ENCODE measurements at regions not wholly inside any gene's neighbourhood (a gene's known extent, or its start where the extent isn't known, plus 50 kb on each side); places are given as distances from the start of the nearest gene placed in this dataset.

DNA sequence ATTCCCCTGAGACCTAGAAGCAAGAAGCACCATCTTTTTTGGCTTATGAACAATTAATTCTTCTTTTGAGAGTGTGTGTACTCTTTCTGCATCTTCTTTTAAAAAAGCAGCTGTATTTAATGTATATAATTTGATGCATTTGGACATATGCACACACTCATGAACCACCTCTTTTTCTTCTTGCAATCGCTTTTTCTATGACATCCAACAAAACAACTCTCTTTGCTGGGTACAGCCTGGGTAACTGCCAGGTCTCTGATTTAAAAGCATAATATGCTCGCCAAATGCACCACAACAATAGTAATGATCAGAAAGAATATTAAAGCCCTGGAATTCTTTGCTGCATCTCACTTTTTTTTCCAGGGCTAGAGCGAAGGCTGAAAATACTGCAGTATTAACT, 97.3 kb downstream of the HAPSTR1 start:
- no peak for DNase-seq

DNA sequence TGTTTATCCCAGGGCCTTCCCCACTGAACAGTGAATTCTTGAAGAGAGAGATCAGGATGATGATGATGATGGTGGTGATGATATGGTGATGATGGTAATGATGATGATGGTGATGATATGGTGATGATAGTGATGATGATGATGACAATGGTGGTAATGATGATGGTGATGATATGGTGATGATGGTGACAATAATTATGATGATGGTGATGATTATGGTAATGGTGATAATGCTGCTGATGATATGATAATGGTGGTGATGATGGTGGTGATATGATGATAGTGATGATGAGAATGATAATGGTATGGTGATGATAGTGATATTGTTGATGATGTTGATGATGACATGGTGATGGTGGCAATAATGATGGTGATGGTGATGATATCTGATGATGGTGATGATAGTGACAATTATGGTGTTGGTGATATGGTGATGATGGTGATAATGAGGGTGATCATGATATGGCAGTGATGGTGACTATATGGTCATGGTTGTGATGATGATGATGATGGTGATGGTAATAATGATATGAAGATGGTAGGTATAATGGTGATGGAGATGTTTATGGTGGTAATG, 99.9 kb downstream of the HAPSTR1 start:
- DNase-seq, result no peak

- DNase-seq, result no peak
These were observed 101.3 kb downstream of the HAPSTR1 start for GRCh38 chr16:9192746-9193145.

DNA sequence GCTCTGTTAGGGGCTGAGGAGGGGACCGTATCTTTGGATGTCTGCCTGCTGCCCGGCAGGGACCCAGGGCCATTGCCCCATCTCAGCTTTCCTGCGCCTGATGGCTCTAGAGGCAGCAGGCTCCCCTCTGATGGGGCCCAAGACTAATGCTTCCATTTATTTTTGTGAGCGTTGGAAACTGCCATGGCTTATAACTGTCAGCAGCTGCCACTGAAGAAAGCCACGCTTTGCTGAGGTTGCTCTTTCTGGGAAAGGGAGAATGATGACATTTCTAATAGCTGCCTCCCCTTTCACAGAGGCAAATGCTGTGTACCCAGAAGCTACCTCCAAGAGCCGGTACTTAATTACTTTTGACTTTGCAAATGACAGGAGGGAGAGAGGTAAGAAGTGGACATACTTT, 103.8 kb downstream of the HAPSTR1 start:
- DNase-seq, result no peak

DNA sequence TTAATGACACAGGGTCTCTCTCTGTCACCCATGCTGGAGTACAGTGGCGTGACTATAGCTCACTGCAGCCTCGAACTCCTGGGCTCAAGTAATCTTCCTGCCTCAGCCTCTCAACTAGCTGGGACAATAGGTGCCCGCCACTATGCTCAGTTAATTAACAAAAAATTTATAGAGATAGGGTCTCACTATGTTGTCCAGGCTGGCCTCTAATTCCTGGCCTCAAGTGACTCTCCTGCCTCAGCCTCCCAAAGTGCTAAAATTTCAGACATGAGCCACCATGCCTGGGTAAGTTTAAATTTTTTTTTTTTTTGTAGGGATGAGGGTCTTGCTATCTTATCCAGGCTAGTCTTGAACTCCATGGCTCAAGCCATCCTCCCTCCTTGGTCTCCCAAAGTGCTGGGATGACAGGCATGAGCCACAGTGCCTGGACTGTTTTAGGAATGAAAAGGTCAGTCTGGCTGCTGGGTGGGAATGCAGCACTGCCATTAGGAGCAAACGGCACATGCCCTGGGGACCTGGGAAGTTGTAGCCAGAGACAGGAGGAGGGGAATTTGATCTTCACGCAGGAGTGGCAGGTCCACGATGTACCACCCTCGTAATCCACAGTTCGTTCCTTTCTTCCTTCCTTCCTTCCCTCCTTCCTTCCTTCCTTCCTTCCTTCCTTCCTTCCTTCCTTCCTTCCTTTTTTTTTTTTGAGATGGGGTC, 106.7 kb downstream of the HAPSTR1 start:
- DNase-seq, result no peak

- no peak for DNase-seq
These were observed 107.9 kb downstream of the HAPSTR1 start for GRCh38 chr16:9199311-9199710.

DNA sequence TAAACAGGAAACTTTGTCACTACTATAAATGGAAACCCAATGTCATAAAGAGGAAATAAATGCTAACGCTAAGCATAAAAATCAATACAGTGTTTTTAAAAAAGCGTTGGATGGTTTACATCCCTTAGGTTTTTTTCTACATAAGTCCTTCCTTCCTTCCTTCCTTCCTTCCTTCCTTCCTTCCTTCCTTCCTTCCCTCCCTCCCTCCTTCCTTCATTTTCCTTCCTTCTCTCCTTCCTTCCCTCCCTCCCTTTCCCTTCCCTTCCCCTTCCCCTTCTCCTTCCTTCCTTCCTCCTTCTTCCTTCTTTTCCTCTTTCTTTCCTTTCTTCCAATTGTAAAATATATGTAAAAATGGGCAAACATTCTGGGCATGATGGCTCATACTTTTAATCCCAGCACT, 108.3 kb downstream of the HAPSTR1 start:
- DNase-seq, result no peak

GRCh38 chr16:9203956-9204355, 112.5 kb downstream of the HAPSTR1 start:
- no peak for DNase-seq

DNA sequence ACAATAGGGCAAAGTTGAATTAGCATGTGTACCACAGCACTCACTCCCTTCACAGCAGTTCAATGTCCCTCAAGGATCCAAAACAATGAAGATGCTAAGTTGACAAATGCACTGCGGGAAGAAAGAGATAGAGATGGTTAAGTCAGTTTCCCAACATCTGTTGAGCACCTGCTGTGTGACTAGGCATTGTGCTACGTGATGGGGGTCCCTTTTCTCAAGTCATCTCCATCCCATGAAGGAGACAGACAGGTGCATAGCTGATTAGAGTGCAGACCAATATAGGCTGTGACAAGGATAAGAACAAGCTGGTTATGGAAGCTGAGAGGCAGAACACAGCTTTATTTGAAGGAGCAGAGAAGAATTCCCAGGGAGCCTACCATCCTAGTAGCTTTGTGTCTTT, 114.2 kb downstream of the HAPSTR1 start:
- DNase-seq, result no peak

DNA sequence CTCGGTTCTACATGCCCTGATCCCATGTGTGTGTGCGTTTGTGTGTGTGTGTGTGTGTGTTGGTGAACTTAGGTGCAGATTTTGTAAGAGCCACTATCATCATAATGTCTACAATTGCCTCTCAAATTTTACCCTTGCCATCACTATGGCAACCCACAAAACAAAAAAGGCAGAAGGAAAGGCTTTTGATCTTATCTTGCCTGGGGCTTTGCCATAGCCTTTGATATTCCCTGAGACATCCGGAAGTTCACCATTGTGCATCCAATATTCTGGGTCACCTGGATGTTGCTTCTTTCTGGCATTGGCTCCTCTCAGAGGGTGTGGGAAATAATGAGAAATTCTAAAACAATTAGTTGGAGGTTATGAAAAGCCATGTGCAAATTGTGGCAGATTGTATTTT, 114.7 kb downstream of the HAPSTR1 start:
- peak; percentile 5 for DNase-seq

DNA sequence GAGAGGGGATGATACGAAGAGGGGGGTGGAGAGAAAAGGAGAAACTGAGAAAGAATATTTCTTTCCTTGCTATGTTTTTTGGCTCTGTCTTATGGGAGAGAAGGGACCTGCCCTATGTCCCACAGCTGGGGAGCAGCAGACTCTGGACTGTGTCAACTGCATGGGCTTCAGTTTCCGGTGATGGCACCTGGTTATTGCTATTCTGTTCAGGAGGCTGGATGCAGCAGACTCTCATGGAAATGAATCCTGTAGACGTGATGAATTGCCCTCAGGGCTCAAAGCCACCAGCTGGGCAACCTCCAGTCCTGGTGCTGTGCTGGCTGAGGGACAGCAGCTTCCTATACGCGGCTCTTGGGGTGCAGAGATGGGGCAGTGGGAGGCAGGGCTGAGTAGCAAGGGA, 121.2 kb downstream of the HAPSTR1 start:
- DNase-seq, result no peak

- no peak for DNase-seq
These were observed 128.4 kb downstream of the HAPSTR1 start for GRCh38 chr16:9219813-9220212.

- no peak for DNase-seq
These were observed 134.3 kb downstream of the HAPSTR1 start for GRCh38 chr16:9225527-9226316.

GRCh38 chr16:9226924-9227323, 135.5 kb downstream of the HAPSTR1 start:
- DNase-seq, result no peak

- no peak for DNase-seq
These were observed 139.6 kb downstream of the HAPSTR1 start for GRCh38 chr16:9231039-9231438.

DNA sequence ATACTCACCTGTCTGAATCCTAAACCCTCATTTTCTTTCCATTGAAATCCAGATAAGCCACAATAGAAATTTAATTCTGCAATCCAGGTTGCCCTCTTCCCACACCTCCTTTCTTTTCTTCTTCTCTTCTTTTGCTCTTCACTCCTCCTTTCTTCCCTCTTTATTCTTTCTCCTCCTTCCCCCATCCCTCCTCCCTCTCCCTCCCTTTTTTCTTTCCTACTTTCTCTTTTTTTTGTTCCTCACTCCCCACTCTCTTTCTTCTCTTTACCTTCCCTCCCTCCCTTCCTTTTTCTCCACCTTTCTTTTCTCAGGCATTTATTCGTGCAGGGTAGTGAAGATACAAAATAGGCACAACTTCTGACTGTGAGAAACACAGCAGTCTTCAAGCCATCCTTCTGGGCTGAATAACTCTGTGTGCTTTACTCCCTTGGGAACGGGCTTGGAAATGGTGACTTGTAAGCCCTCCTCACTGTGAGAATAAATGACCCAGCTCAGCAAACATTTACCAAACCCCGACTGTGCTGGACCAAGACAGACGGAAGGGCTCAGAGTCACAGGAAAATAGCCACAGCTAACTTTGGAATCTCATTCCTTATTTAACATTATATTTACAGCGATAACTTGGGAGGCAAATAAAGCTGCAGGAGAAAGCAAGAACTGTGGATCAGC, 140.8 kb downstream of the HAPSTR1 start:
- no peak for DNase-seq

DNA sequence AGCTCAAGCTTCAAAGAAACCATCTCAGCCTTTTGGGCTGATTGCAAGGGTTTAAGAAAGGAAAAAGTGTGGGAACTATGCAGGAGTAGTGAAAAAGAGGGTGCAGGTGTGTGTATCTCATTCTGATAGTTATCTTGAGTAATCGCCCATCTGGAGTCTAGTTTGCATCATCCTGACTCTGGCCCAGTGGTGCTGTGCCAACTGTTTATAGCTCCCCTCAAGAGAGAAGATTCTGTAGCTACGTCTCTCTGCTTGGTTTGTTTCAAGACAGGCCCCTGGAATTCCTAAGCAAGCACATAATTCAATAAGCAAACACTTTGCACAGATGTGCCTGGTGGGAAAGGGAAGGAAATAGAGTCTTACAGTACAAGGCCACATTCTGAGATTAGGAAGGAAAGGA, 144.4 kb downstream of the HAPSTR1 start:
- DNase-seq, result no peak

DNA sequence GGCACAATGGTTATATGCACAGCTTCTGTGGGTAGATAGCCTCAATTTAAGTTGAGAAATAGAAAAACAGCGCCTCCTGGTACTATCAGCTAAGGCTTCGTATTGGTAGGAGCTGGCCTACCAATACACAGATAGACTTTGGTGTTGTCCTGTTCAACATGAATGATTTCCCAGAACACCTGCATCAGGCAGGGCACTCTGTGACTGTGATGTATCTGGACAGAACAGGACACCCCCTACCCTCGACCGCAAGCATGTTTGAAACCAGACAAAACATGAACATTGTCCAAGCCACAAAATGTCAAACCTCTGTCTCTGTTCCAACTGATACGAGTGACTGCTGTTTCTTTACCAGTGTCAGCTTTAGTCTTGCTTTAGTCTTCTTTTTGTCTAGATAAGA, 144.9 kb downstream of the HAPSTR1 start:
- no peak for DNase-seq

GRCh38 chr16:9238346-9238745, 146.9 kb downstream of the HAPSTR1 start:
- no peak for DNase-seq

DNA sequence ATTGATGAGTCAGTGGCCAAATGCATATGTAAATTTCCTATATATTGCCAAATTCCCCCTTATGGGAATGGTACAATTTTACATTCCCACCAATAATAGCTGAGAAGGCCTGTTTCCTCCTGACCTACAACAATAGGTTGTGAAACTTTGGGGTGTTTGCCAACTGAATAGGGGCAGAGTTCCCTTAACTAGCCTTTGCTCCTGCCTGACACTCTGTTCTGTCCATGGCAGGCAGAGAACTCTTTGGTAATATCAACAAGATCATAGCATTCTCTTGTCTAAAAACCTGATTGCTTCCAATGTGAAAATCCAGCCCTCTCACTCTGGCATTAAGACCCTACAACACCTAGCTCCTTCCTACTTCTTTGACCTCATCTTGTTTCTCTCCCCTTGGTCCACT, 149.7 kb downstream of the HAPSTR1 start:
- no peak for DNase-seq

DNA sequence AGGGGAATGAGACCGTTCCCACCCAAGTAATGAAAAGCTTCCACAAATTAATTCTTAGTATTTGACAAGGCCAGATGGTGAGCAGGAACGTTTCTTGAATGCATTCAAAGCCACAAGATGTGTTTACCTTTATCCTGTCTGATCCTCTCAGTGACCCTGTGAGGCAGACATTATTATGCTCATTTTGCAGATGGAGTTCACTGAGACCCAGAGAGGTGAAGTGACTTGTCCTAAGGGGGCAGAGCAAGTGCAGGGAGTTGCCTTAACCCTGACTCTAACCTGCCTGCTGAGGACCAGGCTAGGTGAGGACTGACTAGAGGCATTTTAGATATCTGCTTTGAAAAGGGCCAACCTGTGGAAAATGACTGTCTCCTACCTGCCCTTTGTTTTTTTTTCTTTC, 156.7 kb downstream of the HAPSTR1 start:
- no peak for DNase-seq

- DNase-seq, result no peak
These were observed 158.1 kb downstream of the HAPSTR1 start for GRCh38 chr16:9249534-9249933.

GRCh38 chr16:9251026-9251425, 159.6 kb downstream of the HAPSTR1 start:
- DNase-seq, result no peak

DNA sequence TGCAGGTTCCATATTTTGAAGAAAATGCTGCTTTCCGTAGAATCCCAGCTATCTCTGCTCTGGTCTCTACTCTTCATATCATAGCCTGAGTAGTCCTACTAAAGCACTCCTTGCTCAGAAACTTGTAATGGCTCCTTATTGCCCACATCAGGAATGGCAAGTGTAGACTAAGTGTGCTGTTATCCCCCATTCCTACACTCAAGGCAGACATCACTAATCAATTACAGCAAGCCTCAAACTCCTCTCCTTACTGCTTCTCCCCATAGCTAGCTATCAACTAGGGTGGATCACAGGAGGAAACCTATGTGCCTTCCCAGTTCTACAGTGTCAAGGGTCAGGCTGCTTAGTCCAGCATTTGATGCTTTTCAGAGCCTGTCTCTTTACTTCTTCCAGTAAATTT, 163.4 kb downstream of the HAPSTR1 start:
- DNase-seq, result no peak
